ENCODE measurements at regions not wholly inside any gene's neighbourhood (a gene's known extent, or its start where the extent isn't known, plus 50 kb on each side); places are given as distances from the start of the nearest gene placed in this dataset.

GRCh38 chrX:39669668-39670067 lies 428.1 kb downstream of the BCOR start:
- TF ChIP-seq MXI1 (conservative IDR thresholded peaks at IDR 0.05; ENCODE audit: poor library complexity, severe bottlenecking) (no peak), POLR2AphosphoS5 (IDR thresholded peaks at IDR 0.05) (no peak), CTCF (IDR thresholded peaks at IDR 0.05; ENCODE audit: poor library complexity, severe bottlenecking) (no peak), SMC3 (conservative IDR thresholded peaks at IDR 0.05; ENCODE audit: poor library complexity) (no peak), TAF1 (IDR thresholded peaks at IDR 0.05; ENCODE audit: low read depth) (no peak), EZH2 (IDR thresholded peaks at IDR 0.05; ENCODE audit: borderline replicate concordance, insufficient read depth, low read length, poor library complexity, severe bottlenecking) (no peak)
